Fibroblast of peridontal ligament (primary cell): ENCODE measurements at regions not wholly inside any gene's neighbourhood (a gene's known extent, or its start where the extent isn't known, plus 50 kb on each side); places are given as distances from the start of the nearest gene placed in this dataset.

Source experiments
- DNase-seq: peaks from one replicate; pipeline ENCODE4 v3.0.0-alpha.2; 2010; ENCODE audit errors: extremely low read depth

DNA sequence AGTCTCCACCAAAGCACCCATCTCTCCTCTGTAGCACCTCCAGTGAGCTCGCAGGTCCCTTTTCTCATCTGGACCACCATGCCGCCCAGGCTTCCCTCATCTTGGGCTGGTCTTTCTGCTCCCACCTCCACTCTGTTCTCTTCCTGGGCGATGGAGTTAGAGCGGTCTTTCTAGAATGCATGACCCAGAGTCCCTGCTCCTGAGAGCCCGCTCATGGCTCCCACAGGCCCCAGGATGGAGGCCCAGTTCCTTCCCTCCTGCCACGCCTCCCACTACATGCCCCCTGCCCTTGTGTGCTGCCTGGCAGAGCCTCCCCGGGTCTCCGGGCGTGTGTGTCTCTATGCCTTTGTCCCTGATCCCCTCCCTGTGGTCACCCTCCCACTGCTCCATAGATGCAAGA, 100.7 kb upstream of the RTL1 start:
- no peak for DNase-seq

- peak; percentile 82 for DNase-seq
Observed at GRCh38 chr14:101004954-101005353, 101.4 kb upstream of the RTL1 start.

DNA sequence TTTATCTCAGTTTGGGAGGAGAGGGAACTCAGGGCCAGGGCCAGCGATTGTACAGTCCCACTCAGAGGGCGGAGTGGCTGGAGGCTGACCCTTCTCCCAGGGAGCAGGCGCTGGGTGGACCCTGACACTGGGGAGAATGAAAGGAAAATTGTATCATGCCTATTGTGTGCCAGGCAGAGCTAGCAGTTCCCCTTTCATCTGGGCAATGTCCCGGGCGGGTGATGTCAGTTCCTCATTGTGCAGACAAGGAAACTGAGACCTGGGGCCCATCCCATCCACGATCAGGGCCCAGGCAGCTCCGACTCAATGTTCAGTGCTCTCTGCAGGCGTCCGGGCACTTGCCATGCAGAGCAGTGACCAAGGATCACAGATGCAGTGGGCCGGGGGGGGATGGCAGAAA, 101.9 kb upstream of the RTL1 start:
- no peak for DNase-seq

GRCh38 chr14:101006008-101006407, 102.5 kb upstream of the RTL1 start:
- DNase-seq: no peak

DNA sequence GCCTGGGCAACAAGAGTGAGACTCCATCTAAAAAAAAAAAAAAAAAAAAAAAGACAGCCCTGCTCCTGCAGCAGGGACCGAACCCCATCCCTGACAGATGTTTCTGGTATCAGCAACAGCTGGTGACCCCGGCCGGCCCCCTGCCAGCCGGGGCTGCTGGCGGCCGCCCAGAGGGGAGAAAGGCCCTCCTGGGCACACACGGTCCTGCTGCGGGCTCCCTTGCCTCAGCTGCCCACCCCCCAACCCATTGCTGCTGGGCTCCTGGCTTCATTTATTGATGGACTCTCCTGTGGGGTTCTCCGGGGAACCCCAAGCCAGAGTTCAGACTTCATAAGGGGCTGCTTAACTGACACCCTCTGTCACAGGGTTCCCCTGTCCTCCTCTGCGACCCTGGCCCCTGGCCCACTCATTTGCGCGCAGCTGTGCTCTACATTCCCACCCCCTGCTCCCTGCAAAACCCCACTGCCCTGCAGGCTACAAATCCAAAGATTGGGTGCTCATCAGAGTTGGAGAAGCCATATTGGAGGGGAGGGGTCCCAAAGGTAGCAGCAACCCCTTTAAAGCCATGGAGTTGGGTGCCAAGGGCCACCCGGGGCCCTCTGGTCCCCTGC, 103.6 kb upstream of the RTL1 start:
- DNase-seq: no peak

- DNase-seq: no peak
Observed at GRCh38 chr14:101007765-101008164, 104.2 kb upstream of the RTL1 start.

- DNase-seq: no peak
Observed at GRCh38 chr14:101008196-101008595, 104.7 kb upstream of the RTL1 start.

DNA sequence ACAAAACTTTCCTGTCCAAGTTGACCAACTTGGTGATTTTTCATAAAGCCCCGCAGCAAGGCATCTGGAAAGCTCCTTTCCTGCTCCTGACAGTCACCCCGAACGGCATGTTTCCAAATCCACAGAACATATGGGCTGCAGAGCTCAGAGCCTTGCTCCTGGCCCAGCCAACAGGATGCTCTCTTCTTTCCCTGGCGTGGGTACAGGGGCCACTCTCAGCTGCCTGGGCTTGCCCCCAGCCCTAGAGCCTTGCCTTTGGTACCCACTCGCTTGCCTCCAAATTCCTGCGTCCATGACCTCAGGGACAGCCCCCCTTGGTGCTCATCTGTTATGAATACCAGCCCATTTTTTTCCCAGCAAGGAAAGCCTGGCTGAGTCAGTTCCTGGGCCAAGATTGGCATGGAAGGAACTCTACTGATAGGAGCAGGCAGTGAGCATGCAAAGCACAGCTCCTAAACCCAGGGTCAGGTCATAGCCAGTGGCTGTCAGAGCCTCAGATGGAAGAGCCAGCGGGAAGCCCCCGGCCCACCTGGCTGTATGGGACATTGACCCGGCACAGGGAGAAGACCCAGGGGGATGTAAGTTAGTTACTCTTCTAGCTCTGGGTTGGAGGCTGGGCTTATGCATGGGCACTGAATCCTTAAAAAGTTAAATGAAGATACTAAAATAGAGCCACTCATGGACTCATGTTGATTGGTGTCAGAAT, 105.3 kb upstream of the RTL1 start:
- DNase-seq: peak; percentile 6

DNA sequence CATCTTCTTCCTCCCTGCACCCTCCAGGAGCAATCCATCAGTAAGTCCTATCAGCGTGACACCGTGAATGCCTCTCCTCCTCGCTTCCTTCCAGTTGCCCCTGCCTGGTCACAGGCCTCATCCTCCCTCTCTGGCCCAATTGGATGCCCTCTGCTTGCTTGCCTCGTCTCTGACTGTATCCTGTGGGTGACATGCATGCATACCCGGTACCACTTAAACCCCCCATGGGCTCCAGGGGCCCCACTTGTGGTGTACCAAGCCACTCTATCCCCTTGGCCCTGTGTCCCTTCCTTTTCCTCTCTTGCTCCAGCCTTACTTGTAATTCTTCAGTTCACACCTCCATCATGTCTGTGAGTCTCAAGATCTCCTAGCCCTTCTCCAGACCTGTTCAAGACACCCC, 106.0 kb upstream of the RTL1 start:
- DNase-seq: no peak

GRCh38 chr14:101010293-101010692, 106.8 kb upstream of the RTL1 start:
- DNase-seq: no peak

GRCh38 chr14:101010835-101011234, 107.3 kb upstream of the RTL1 start:
- no peak for DNase-seq

DNA sequence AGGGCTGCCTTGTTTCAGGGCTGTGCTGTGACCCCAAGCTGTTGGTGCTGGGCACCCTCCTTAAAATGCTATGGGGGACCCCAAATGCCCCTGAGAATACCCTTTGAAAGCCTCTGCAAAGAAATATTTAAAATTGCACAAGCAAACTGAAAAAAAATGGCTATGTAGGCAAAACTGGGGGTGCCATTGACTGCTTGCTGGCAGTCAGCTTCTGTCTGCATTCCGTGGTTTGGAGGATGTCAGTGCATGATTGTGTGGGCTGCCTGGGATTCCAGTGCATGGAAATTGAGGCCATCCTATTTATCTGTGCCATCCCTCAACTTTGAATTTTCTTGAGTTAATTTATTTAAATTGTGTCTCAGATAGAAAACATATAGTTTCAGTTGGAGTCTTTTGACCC, 113.7 kb upstream of the RTL1 start:
- DNase-seq: peak; percentile 64

- no peak for DNase-seq
Observed at GRCh38 chr14:101017806-101018560, 114.5 kb upstream of the RTL1 start.

GRCh38 chr14:101018561-101019290, 115.2 kb upstream of the RTL1 start:
- no peak for DNase-seq

DNA sequence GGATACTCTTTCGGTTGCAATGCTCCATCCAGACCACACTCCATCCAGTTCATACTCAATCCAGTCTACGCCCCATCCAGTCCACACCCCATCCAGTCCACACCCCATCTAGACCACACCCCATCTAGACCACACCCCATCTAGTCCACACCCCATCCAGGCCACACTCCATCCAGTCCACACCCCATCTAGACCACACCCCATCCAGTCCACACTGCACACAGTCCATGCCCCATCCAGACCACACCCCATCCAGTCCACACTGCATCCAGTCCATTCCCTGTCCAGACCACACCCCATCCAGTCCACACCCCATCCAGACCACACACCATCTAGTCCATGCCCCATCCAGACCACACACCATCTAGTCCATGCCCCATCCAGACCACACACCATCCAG, 116.0 kb upstream of the RTL1 start:
- no peak for DNase-seq

DNA sequence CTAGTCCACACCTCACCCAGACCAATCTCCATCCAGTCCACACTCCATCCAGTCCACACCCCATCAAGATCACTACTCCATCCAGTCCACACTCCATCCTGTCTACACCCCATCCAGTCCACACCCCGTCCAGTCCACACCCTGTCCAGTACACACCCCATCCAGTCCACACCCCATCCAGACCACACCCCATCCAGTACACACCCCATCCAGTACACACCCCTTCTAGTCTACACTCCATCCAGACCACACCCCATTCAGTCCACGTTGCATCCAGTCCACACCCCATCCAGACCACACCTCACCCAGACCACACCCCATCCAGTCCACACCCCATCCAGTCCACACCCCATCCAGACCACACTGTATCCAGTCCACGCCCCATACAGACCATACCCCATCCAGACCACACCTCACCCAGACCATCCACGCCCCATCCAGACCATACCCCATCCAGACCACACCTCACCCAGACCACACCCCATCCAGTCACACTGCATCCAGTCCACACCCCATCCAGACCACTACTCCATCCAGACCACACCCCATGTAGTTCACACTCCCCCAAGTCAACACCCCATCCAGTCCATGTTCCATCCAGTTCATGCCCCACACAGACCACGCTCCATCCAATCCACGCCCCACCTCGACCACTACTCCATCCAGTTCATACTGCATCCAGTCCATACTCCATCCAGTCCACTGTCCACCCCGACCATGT, 116.6 kb upstream of the RTL1 start:
- no peak for DNase-seq

DNA sequence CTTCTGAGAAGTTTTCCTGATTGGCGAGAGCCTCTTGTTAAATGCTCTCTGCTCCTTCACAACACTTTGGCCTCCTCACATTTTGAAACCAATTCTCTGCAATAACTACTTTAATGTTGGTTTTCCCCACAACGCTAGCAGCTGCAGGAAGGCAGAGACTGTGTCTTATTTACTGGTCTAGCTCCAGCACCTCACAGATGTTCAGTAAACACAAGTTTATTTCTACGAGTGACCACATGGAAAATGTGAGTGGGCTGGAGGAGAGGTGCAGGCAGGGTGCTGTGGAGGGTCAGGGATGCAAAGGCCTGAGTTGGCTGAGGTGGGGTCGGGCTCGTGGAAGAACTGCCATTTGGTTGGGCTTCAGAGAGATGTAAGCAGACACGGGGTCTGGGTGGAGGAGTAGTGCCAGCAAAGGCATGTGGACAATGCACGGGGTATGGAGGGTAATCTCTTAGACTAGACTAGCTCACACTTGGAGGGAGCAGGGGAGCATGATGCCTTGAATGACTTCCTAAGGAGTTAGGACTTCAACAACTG, 117.4 kb upstream of the RTL1 start:
- DNase-seq: no peak

- peak; percentile 7 for DNase-seq
Observed at GRCh38 chr14:101022121-101022520, 118.6 kb upstream of the RTL1 start.

DNA sequence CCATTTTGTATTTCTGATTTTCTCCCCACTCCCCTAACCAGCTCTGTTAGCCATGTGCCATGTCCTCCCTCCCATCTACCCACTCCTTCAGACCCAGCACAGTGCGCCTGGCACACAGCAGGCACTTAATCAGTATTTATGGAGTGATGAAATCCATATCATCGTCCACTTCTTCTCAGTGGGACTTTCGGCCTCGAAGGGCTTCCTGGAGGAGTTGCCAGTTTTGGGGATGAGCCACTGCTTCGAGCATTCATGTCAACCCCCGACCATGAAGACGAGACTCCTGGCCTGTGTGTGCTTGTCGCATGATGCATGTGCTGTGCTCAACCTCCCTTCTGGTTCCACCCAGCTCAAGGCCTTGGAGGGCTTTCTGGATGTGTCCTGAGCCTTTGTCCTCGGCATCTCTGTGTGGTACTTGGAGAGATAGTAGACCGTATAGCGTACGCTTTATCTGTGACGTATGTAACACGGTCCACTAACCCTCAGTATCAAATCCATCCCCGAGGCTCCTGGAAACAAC, 119.5 kb upstream of the RTL1 start:
- DNase-seq: no peak

- DNase-seq: no peak
Observed at GRCh38 chr14:101024686-101025085, 121.2 kb upstream of the RTL1 start.

DNA sequence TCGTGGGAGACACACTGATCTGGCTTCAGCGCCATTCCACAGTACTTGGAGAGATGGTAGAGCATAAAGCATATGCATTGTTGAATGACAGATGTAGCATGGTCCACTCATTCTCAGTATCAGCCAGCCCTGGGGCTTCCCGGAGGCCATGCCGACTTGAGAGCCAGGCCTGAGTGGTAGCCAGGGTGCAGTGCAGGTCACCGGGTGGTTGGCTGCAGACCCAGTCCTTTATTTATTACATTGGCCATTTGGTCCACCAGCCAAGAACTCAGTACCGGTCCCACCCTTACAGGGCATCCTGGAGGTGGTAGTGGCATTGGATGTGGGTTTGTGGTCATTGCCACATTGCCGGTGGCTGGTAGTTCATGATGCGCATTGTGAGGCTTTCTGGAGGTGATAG, 121.6 kb upstream of the RTL1 start:
- no peak for DNase-seq
